Liver (tissue), 3 donors: ENCODE measurements at regions not wholly inside any gene's neighbourhood (a gene's known extent, or its start where the extent isn't known, plus 50 kb on each side); places are given as distances from the start of the nearest gene placed in this dataset.

Source experiments
- ATF3 ChIP-seq: IDR thresholded peaks from 2 replicates; pipeline ENCODE4 v1.6.1; 2016; ENCODE audit warnings: antibody characterized with exemption
- CTCF ChIP-seq: fragments of 150-350 bp; IDR thresholded peaks from 2 replicates; pipeline ENCODE4 v1.5.1; 2017; ENCODE audit warnings: improper control_type of control experiment, low read depth, low read length; ENCODE audit not compliant: missing input control
- EGR1 ChIP-seq, 2 donors: IDR thresholded peaks; 2 replicates each; pipeline ENCODE4 v1.6.1; 2016 to 2018; ENCODE audit warnings: antibody characterized with exemption in 2 of 2, low read depth in 2 of 2
- FOXA1 ChIP-seq: IDR thresholded peaks from 2 replicates; pipeline ENCODE4 v1.6.1; 2016; ENCODE audit warnings: antibody characterized with exemption
- FOXA2 ChIP-seq: IDR thresholded peaks from 2 replicates; pipeline ENCODE4 v1.6.1; 2016; ENCODE audit warnings: antibody characterized with exemption
- GABPA ChIP-seq, 2 donors: IDR thresholded peaks in 1 of 2; conservative IDR thresholded peaks in 1 of 2; 2 replicates each; pipeline ENCODE4 v1.6.1; 2016; ENCODE audit warnings: antibody characterized with exemption in 2 of 2, mild to moderate bottlenecking in 1 of 2, moderate library complexity in 1 of 2
- HNF4A ChIP-seq, 2 donors: conservative IDR thresholded peaks; 2 replicates each; pipeline ENCODE4 v1.6.1; 2016; ENCODE audit warnings: antibody characterized with exemption in 2 of 2, mild to moderate bottlenecking in 2 of 2
- HNF4G ChIP-seq: IDR thresholded peaks from 2 replicates; pipeline ENCODE4 v1.6.1; 2016; ENCODE audit warnings: antibody characterized with exemption
- JUND ChIP-seq, 2 donors: IDR thresholded peaks; 2 replicates each; pipeline ENCODE4 v1.6.1; 2016; ENCODE audit warnings: antibody characterized with exemption in 2 of 2
- MAX ChIP-seq: IDR thresholded peaks from 2 replicates; pipeline ENCODE4 v1.6.1; 2016; ENCODE audit warnings: antibody characterized with exemption
- RAD21 ChIP-seq, 2 donors: IDR thresholded peaks; 2 replicates each; pipeline ENCODE4 v1.6.1; 2016; ENCODE audit warnings: antibody characterized with exemption in 2 of 2, mild to moderate bottlenecking in 2 of 2
- REST ChIP-seq: IDR thresholded peaks from 2 replicates; pipeline ENCODE4 v1.6.1; 2016; ENCODE audit warnings: antibody characterized with exemption, mild to moderate bottlenecking
- SP1 ChIP-seq: IDR thresholded peaks from 2 replicates; pipeline ENCODE4 v1.6.1; 2018; ENCODE audit warnings: antibody characterized with exemption, mild to moderate bottlenecking
- ZBTB33 ChIP-seq: IDR thresholded peaks from 2 replicates; pipeline ENCODE4 v1.6.1; 2016; ENCODE audit warnings: antibody characterized with exemption
- donor health status: healthy.
- donor health status: healthy.

- TF ChIP-seq MAX (no peak), CTCF (no peak), REST (no peak), FOXA2 (no peak), HNF4A (conservative IDR thresholded peaks at IDR 0.05) (no peak), FOXA1 (no peak), ZBTB33 (no peak), EGR1 (IDR thresholded peaks at IDR 0.05; ENCODE audit: low read depth in 2 of 2) (no peak), GABPA (IDR thresholded peaks at IDR 0.05 in 1 of 2, conservative IDR thresholded peaks at IDR 0.05 in 1 of 2) (no peak), HNF4G (no peak), RAD21 (IDR thresholded peaks at IDR 0.05) (no peak), SP1 (no peak), JUND (IDR thresholded peaks at IDR 0.05) (no peak), ATF3 (no peak)
These were observed 90.7 kb upstream of the PDHA2 start for GRCh38 chr4:95749204-95749603.
